ENCODE measurements at regions not wholly inside any gene's neighbourhood (a gene's known extent, or its start where the extent isn't known, plus 50 kb on each side); places are given as distances from the start of the nearest gene placed in this dataset.
A peak's percentile ranks its signal among the peaks of the same experiment; 100 is the strongest.

DNA sequence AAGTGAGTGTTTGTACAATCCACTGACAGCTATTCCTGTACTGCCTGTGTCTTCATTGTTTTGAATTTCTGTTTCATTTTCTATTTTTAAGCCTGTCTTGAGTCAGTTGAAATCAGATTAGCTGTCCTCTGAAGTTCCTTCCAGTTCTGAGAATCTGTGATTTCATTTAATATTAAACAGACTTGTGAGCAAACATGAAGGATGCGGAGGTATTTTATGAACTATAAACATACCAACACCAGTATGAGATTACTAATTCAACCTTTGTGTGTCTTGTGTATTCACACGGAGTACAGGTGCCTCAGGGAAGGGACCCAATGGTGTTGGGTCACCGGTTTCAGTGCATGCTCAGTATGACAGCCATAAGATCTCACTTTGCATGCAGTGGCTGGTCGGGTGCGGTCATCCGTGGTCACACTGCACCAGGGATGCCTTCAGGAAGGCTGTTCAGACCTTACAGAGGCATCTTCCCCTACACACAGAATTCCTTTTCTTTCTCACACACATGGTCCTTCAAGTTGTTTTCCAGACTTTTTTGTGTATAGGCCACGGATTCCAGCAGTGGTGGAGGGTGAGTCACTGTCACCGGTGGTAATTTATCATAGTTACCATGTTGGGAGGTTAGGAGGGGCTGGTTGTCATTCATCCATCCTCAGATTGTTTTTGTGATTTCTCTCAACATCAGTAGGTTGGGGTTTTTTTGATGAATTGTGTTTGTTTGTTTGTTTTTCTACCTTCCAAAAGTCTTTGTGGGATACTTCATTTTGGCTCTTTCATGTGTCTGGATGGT, 103.0 kb upstream of the SFSWAP start:
- Histone ChIP-seq H3K4me2 (ENCODE audit: low read length) (no peak overlapping the region), H2BK12ac (ENCODE audit: low read length) (no peak overlapping the region)

DNA sequence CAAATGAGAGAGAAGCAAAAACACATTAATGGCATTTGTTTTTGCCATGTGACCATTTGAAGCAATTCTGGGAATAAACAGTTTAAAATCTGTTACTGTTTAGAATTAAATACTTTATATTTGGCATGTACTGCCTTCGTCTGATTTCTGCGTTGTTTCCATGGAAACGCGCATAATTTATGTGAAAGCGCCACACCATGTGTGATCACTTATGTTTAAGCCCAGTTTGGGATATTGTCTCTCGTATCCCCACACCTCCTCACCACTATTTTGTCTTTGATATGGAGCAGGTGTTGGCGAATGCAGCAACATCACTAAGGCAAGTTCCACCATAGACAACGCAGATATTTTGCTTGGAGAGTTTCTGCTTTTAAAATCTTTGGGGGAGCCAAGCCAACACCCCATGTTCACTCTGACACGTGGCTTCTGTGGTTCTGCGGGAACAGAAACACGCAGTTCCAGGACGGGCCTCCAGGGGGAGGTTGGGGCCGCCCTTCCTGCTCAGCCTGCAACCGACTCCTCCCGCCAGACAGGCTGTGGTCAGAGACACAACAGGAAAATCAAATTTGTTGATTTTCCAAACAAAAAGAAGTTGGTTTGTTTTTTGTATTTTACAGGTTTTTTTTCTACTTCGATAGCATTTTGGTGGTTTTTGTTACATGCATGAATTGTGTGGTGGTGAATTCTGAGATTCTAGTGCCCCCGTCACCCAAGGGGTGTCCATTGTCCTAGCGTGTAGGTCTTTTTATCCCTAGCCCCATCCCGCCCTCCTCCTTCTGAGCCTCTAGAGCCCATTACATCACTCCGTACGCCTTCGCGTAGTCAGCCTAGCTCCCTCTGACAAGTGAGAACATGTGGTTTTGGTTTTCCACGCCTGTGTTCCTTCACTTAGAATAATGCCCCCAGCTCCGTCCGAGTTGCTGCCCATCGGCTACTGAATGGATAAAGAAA, 101.9 kb upstream of the SFSWAP start:
- H4K8ac ChIP-seq (ENCODE audit: low read depth, low read length) = no peak overlapping the region
- no peak overlapping the region for H2BK120ac ChIP-seq (ENCODE audit: insufficient read depth, low read length, poor library complexity)
- no peak overlapping the region for H3K14ac ChIP-seq (ENCODE audit: low read length)
- H3K36me3 ChIP-seq (ENCODE audit: control insufficient read depth in 1 of 2, insufficient read depth in 2 of 2, low read length in 2 of 2) = no peaks in the 10 kb centered on the region
- no peak overlapping the region for H2BK5ac ChIP-seq (ENCODE audit: low read depth, low read length, poor library complexity)
- H4K12ac ChIP-seq (ENCODE audit: low read depth, low read length) = no peak overlapping the region
- H3K4me1 ChIP-seq (ENCODE audit: control insufficient read depth in 1 of 2, insufficient read depth in 2 of 2, low read length in 2 of 2) = no peaks in the 10 kb centered on the region
- H3K18ac ChIP-seq (ENCODE audit: low read length) = no peak overlapping the region
- no peak overlapping the region for H3K4me2 ChIP-seq (ENCODE audit: low read length)
- WGBS (ENCODE audit: extremely low coverage, insufficient coverage, insufficient read length) = no CpG with 5 or more reads among the region's 27 CpGs
- no peak overlapping the region for H4K91ac ChIP-seq (ENCODE audit: low read depth, low read length)
- H2BK12ac ChIP-seq (ENCODE audit: low read length) = no peak overlapping the region
- H3K23ac ChIP-seq (ENCODE audit: low read length) = no peak overlapping the region
- no peak overlapping the region for H3K4me3 ChIP-seq (ENCODE audit: low read depth, low read length)
- H3K27ac ChIP-seq (ENCODE audit: low read depth, low read length) = no peak overlapping the region
- peak; percentile 17 to 62 for DNase-seq
- H2AFZ ChIP-seq (ENCODE audit: insufficient read depth, low read length, poor library complexity) = no peak overlapping the region
- no peak overlapping the region for H2AK5ac ChIP-seq (ENCODE audit: low read length)
- H3K79me2 ChIP-seq (ENCODE audit: control insufficient read depth, insufficient read depth, low read length, poor library complexity) = no peaks in the 10 kb centered on the region
- H3K9me3 ChIP-seq (ENCODE audit: insufficient read depth, low read depth, low read length) = no peaks in the 10 kb centered on the region
- H3K27me3 ChIP-seq (ENCODE audit: insufficient read depth, low read length) = no peaks in the 10 kb centered on the region
- no peak overlapping the region for H3K4ac ChIP-seq (ENCODE audit: low read depth, low read length)
- H3K9ac ChIP-seq (ENCODE audit: low read length) = no peak overlapping the region
- H3K79me1 ChIP-seq (ENCODE audit: low read length) = no peaks in the 10 kb centered on the region

More for the DNA sequence above, 103.0 kb upstream of the SFSWAP start:
- H3K27me3 ChIP-seq (ENCODE audit: insufficient read depth, low read length) = no peaks in the 10 kb centered on the region
- DNase-seq = no peak
- no peaks in the 10 kb centered on the region for H3K4me1 ChIP-seq (ENCODE audit: control insufficient read depth in 1 of 2, insufficient read depth in 2 of 2, low read length in 2 of 2)
- no peak overlapping the region for H3K23ac ChIP-seq (ENCODE audit: low read length)
- no peak overlapping the region for H4K12ac ChIP-seq (ENCODE audit: low read depth, low read length)
- no peak overlapping the region for H4K8ac ChIP-seq (ENCODE audit: low read depth, low read length)
- H2AK5ac ChIP-seq (ENCODE audit: low read length) = no peak overlapping the region
- H3K4ac ChIP-seq (ENCODE audit: low read depth, low read length) = no peak overlapping the region
- H3K9me3 ChIP-seq (ENCODE audit: insufficient read depth, low read depth, low read length) = no peaks in the 10 kb centered on the region
- H2BK5ac ChIP-seq (ENCODE audit: low read depth, low read length, poor library complexity) = no peak overlapping the region
- H4K91ac ChIP-seq (ENCODE audit: low read depth, low read length) = no peak overlapping the region
- H3K18ac ChIP-seq (ENCODE audit: low read length) = no peak overlapping the region
- no peak overlapping the region for H3K14ac ChIP-seq (ENCODE audit: low read length)
- no peaks in the 10 kb centered on the region for H3K79me1 ChIP-seq (ENCODE audit: low read length)
- H3K36me3 ChIP-seq (ENCODE audit: control insufficient read depth in 1 of 2, insufficient read depth in 2 of 2, low read length in 2 of 2) = no peaks in the 10 kb centered on the region
- no peaks in the 10 kb centered on the region for H3K79me2 ChIP-seq (ENCODE audit: control insufficient read depth, insufficient read depth, low read length, poor library complexity)
- no peak overlapping the region for H2AFZ ChIP-seq (ENCODE audit: insufficient read depth, low read length, poor library complexity)
- H3K9ac ChIP-seq (ENCODE audit: low read length) = no peak overlapping the region
- no CpG with 5 or more reads among the region's 8 CpGs for WGBS (ENCODE audit: extremely low coverage, insufficient coverage, insufficient read length)
- H3K27ac ChIP-seq (ENCODE audit: low read depth, low read length) = no peak overlapping the region
- H2BK120ac ChIP-seq (ENCODE audit: insufficient read depth, low read length, poor library complexity) = no peak overlapping the region
- no peak overlapping the region for H3K4me3 ChIP-seq (ENCODE audit: low read depth, low read length)

DNA sequence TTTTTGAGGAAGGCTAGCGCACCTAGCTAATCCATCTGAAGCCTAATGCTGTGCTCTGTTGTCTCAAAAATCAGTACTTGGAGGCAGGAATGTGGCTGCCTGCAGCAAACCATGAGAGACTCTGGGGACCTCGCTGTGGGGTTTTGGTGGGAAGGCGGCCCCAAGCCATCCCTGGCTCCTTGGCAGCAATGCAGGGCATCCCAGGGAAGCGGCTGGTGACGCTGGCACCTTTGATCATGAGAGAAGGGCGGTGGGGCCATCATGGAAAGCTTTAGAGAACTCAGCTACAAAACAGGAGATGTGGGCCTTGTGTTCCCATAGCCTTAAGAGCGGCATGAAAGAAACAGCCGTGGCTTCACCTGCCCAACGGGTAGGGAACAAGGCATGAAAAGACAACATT, 101.1 kb upstream of the SFSWAP start:
- H3K4me1 ChIP-seq (ENCODE audit: control insufficient read depth in 1 of 2, insufficient read depth in 2 of 2, low read length in 2 of 2) = no peaks in the 10 kb centered on the region
- no peak for DNase-seq

GRCh38 chr12:131610181-131610580, 100.7 kb upstream of the SFSWAP start:
- H3K79me2 ChIP-seq (ENCODE audit: control insufficient read depth, insufficient read depth, low read length, poor library complexity) = no peaks in the 10 kb centered on the region

More for the DNA sequence above, 101.1 kb upstream of the SFSWAP start:
- Histone ChIP-seq H3K18ac (ENCODE audit: low read length) (no peak overlapping the region), H2BK5ac (ENCODE audit: low read depth, low read length, poor library complexity) (no peak overlapping the region), H2BK12ac (ENCODE audit: low read length) (no peak overlapping the region), H3K9me3 (ENCODE audit: insufficient read depth, low read depth, low read length) (no peaks in the 10 kb centered on the region), H3K27ac (ENCODE audit: low read depth, low read length) (no peak overlapping the region), H4K8ac (ENCODE audit: low read depth, low read length) (no peak overlapping the region), H3K36me3 (ENCODE audit: control insufficient read depth in 1 of 2, insufficient read depth in 2 of 2, low read length in 2 of 2) (no peaks in the 10 kb centered on the region), H3K4ac (ENCODE audit: low read depth, low read length) (no peak overlapping the region), H2AK5ac (ENCODE audit: low read length) (no peak overlapping the region), H3K4me2 (ENCODE audit: low read length) (no peak overlapping the region), H3K23ac (ENCODE audit: low read length) (no peak overlapping the region), H3K27me3 (ENCODE audit: insufficient read depth, low read length) (no peaks in the 10 kb centered on the region), H3K9ac (ENCODE audit: low read length) (no peak overlapping the region), H2BK120ac (ENCODE audit: insufficient read depth, low read length, poor library complexity) (no peak overlapping the region), H2AFZ (ENCODE audit: insufficient read depth, low read length, poor library complexity) (no peak overlapping the region), H3K79me2 (ENCODE audit: control insufficient read depth, insufficient read depth, low read length, poor library complexity) (no peaks in the 10 kb centered on the region), H4K91ac (ENCODE audit: low read depth, low read length) (no peak overlapping the region), H3K79me1 (ENCODE audit: low read length) (no peaks in the 10 kb centered on the region), H4K12ac (ENCODE audit: low read depth, low read length) (no peak overlapping the region), H3K14ac (ENCODE audit: low read length) (no peak overlapping the region), H3K4me3 (ENCODE audit: low read depth, low read length) (no peak overlapping the region)
- no CpG with 5 or more reads among the region's 9 CpGs for WGBS (ENCODE audit: extremely low coverage, insufficient coverage, insufficient read length)

More at GRCh38 chr12:131610181-131610580, 100.7 kb upstream of the SFSWAP start:
- no peak overlapping the region for H4K8ac ChIP-seq (ENCODE audit: low read depth, low read length)
- DNase-seq = no peak
- no peak overlapping the region for H3K14ac ChIP-seq (ENCODE audit: low read length)
- H3K27ac ChIP-seq (ENCODE audit: low read depth, low read length) = no peak overlapping the region
- no peak overlapping the region for H2AK5ac ChIP-seq (ENCODE audit: low read length)
- H3K18ac ChIP-seq (ENCODE audit: low read length) = no peak overlapping the region
- H3K9ac ChIP-seq (ENCODE audit: low read length) = no peak overlapping the region
- no peak overlapping the region for H3K23ac ChIP-seq (ENCODE audit: low read length)
- no CpG with 5 or more reads among the region's 10 CpGs for WGBS (ENCODE audit: extremely low coverage, insufficient coverage, insufficient read length)
- H2BK12ac ChIP-seq (ENCODE audit: low read length) = no peak overlapping the region
- no peaks in the 10 kb centered on the region for H3K9me3 ChIP-seq (ENCODE audit: insufficient read depth, low read depth, low read length)
- H2AFZ ChIP-seq (ENCODE audit: insufficient read depth, low read length, poor library complexity) = no peak overlapping the region
- no peak overlapping the region for H4K91ac ChIP-seq (ENCODE audit: low read depth, low read length)
- H2BK120ac ChIP-seq (ENCODE audit: insufficient read depth, low read length, poor library complexity) = no peak overlapping the region
- no peaks in the 10 kb centered on the region for H3K27me3 ChIP-seq (ENCODE audit: insufficient read depth, low read length)
- H3K4me3 ChIP-seq (ENCODE audit: low read depth, low read length) = no peak overlapping the region
- no peaks in the 10 kb centered on the region for H3K79me1 ChIP-seq (ENCODE audit: low read length)
- no peaks in the 10 kb centered on the region for H3K4me1 ChIP-seq (ENCODE audit: control insufficient read depth in 1 of 2, insufficient read depth in 2 of 2, low read length in 2 of 2)
- no peaks in the 10 kb centered on the region for H3K36me3 ChIP-seq (ENCODE audit: control insufficient read depth in 1 of 2, insufficient read depth in 2 of 2, low read length in 2 of 2)
- no peak overlapping the region for H3K4me2 ChIP-seq (ENCODE audit: low read length)
- H3K4ac ChIP-seq (ENCODE audit: low read depth, low read length) = no peak overlapping the region
- H4K12ac ChIP-seq (ENCODE audit: low read depth, low read length) = no peak overlapping the region
- no peak overlapping the region for H2BK5ac ChIP-seq (ENCODE audit: low read depth, low read length, poor library complexity)

Data from trophoblast cell (in vitro differentiated cells and primary cell).